HCT116 (cell line): ENCODE measurements at regions not wholly inside any gene's neighbourhood (a gene's known extent, or its start where the extent isn't known, plus 50 kb on each side); places are given as distances from the start of the nearest gene placed in this dataset.

Experiments used
- ATAC-seq: fragments of 200-7000 bp; cut with Tn5 transposase; 2 replicates; pipeline ENCODE4 v1.9.1; 2020; ENCODE audit warnings: mild to moderate bottlenecking, moderate library complexity
- BruUV-seq: library from RNA; stranded (reverse); fragments of 400-500 nt; replicated peaks from 2 replicates; lab custom pipeline; 2021; lab: Mats Ljungman, UMichigan
- CTCF ChIA-PET: fragments of 300-600 bp; sonication (Branson Sonifier 250); formaldehyde crosslinking; loops from one replicate; lab custom pipeline; 2021; ENCODE audit warnings: antibody characterized with exemption; lab: Charles Lee
- POLR2A ChIA-PET: fragments of 300-600, 350-600 bp; sonication (Branson Sonifier 250); formaldehyde crosslinking; loops from one replicate; lab custom pipeline; 2021; ENCODE audit warnings: antibody characterized with exemption; lab: Charles Lee
- RAD21 ChIA-PET, 2 experiments: fragments of 300-600 bp; sonication (Branson Sonifier 250); formaldehyde crosslinking; loops; one replicate each; lab custom pipeline; 2023; ENCODE audit warnings: low total read pairs in 2 of 2; ENCODE audit not compliant: uncharacterized antibody in 2 of 2, unreplicated experiment in 2 of 2, low non-redundant PET in 1 of 2; lab: Charles Lee
- DNase-seq: peaks from one replicate; pipeline ENCODE4 v3.0.0-alpha.2; 2010; ENCODE audit warnings: low read depth, low spot score
- H2AFZ ChIP-seq: fragments of 200-600 bp; shearing (Covaris generic), sonication (generic); 2 replicates; pipeline ENCODE4 v1.6.1; 2017; ENCODE audit warnings: low read depth, mixed run types, mixed read lengths, antibody characterized with exemption, low read length; ENCODE audit not compliant: poor library complexity, severe bottlenecking
- H3K27ac ChIP-seq: 2 replicates; pipeline ENCODE4 v1.5.1; 2012; ENCODE audit warnings: low read depth, low read length
- H3K27me3 ChIP-seq: fragments of 200-600 bp; sonication (generic); 2 replicates; pipeline ENCODE4 v1.6.1; 2016; ENCODE audit warnings: mixed run types, low read length, mixed read lengths; ENCODE audit not compliant: insufficient read depth
- H3K36me3 ChIP-seq, 2 experiments: fragments of 200-500 bp in 1 of 2; fragments of 200-600 bp in 1 of 2; sonication (Bioruptor generic) in 1 of 2; sonication (generic) in 1 of 2; 2 replicates each; pipeline versions ENCODE4 v1.5.1 to v1.6.1; 2014 to 2016; ENCODE audit warnings: low read length in 2 of 2, inconsistent platforms in 1 of 2, mixed read lengths in 1 of 2, mixed run types in 1 of 2; ENCODE audit not compliant: insufficient read depth in 2 of 2, control insufficient read depth in 1 of 2
- H3K4me1 ChIP-seq, 2 experiments: fragments of 200-600 bp in 1 of 2; sonication (generic) in 1 of 2; 2 replicates each; pipeline versions ENCODE4 v1.5.1 to v1.6.1; 2012 to 2017; ENCODE audit warnings: low read length in 2 of 2, inconsistent platforms in 1 of 2, mild to moderate bottlenecking in 1 of 2, mixed read lengths in 1 of 2, mixed run types in 1 of 2, moderate library complexity in 1 of 2; ENCODE audit not compliant: insufficient read depth in 2 of 2, control insufficient read depth in 1 of 2
- H3K4me2 ChIP-seq: fragments of 200-600 bp; sonication (generic); 2 replicates; pipeline ENCODE4 v1.6.1; 2017; ENCODE audit warnings: mixed run types, low read length, mixed read lengths
- H3K4me3 ChIP-seq, 2 experiments: fragments of 200-600 bp in 1 of 2; sonication (generic) in 1 of 2; replicated peaks in 1 of 2; 2 replicates each; pipeline ENCODE4 v1.5.1; 2011 to 2016; ENCODE audit warnings: low read length in 2 of 2, control low read depth in 1 of 2, low read depth in 1 of 2, mild to moderate bottlenecking in 1 of 2, mixed read lengths in 1 of 2, mixed run types in 1 of 2
- H3K79me2 ChIP-seq: fragments of 200-600 bp; sonication (generic); 2 replicates; pipeline ENCODE4 v1.6.1; 2017; ENCODE audit warnings: mild to moderate bottlenecking, mixed run types, low read length, moderate library complexity, mixed read lengths; ENCODE audit not compliant: insufficient read depth
- H3K9ac ChIP-seq: fragments of 200-600 bp; sonication (generic); 2 replicates; pipeline ENCODE4 v1.6.1; 2016; ENCODE audit warnings: low read length, mixed read lengths
- H3K9me2 ChIP-seq: fragments of 200-600 bp; sonication (generic), shearing (Covaris generic); 2 replicates; pipeline ENCODE4 v1.6.1; 2017; ENCODE audit warnings: mixed run types, mild to moderate bottlenecking, moderate library complexity; ENCODE audit not compliant: insufficient read depth
- H3K9me3 ChIP-seq, 2 experiments: fragments of 200-500 bp in 1 of 2; fragments of 200-600 bp in 1 of 2; sonication (Bioruptor generic) in 1 of 2; sonication (generic) in 1 of 2; 2 replicates each; pipeline ENCODE4 v1.6.1; 2014 to 2017; ENCODE audit warnings: low read length in 2 of 2, mixed read lengths in 2 of 2, inconsistent platforms in 1 of 2, low read depth in 1 of 2, mild to moderate bottlenecking in 1 of 2, mixed run types in 1 of 2, moderate library complexity in 1 of 2; ENCODE audit not compliant: control insufficient read depth in 1 of 2, insufficient read depth in 1 of 2
- H4K20me1 ChIP-seq: fragments of 200-600 bp; sonication (generic), shearing (Covaris generic); 2 replicates; pipeline ENCODE4 v1.6.1; 2017; ENCODE audit warnings: mixed run types, mild to moderate bottlenecking, moderate library complexity; ENCODE audit not compliant: insufficient read depth
- CBX3 ChIP-seq: IDR thresholded peaks from 2 replicates; pipeline ENCODE4 v1.6.1; 2012; ENCODE audit warnings: low read depth
- FOSL1 ChIP-seq: IDR thresholded peaks from 2 replicates; pipeline ENCODE4 v1.6.1; 2012; ENCODE audit warnings: low read depth
- JUND ChIP-seq: IDR thresholded peaks from 2 replicates; pipeline ENCODE4 v1.6.1; 2012
- POLR2A ChIP-seq: IDR thresholded peaks from 2 replicates; pipeline ENCODE4 v1.7.0; 2011; ENCODE audit warnings: borderline replicate concordance; ENCODE audit not compliant: insufficient read depth, insufficient read length; ENCODE audit errors: extremely low read depth
- POLR2AphosphoS5 ChIP-seq: IDR thresholded peaks from 2 replicates; pipeline ENCODE4 v1.6.1; 2011; ENCODE audit warnings: mild to moderate bottlenecking, low read depth, low read length, moderate library complexity
- SP1 ChIP-seq: IDR thresholded peaks from 2 replicates; pipeline ENCODE4 v1.6.1; 2012; ENCODE audit warnings: low read depth
- TCF7L2 ChIP-seq: IDR thresholded peaks from 2 replicates; pipeline ENCODE4 v1.7.0; 2011; ENCODE audit warnings: borderline replicate concordance, inconsistent platforms; ENCODE audit not compliant: insufficient read depth, insufficient read length; ENCODE audit errors: extremely low read depth
- YY1 ChIP-seq: IDR thresholded peaks from 2 replicates; pipeline ENCODE4 v1.6.1; 2011; ENCODE audit warnings: low read length, low read depth, moderate library complexity, mild to moderate bottlenecking; ENCODE audit not compliant: insufficient replicate concordance; ENCODE audit errors: extremely low read depth
- ZFX ChIP-seq: fragments of 450-650 bp; IDR thresholded peaks from 2 replicates; pipeline ENCODE4 v1.6.1; 2017
- ZNF274 ChIP-seq: fragments of 200-500 bp; sonication (Bioruptor generic); IDR thresholded peaks from 2 replicates; pipeline ENCODE4 v1.6.1; 2014; ENCODE audit warnings: mild to moderate bottlenecking, low read depth, low read length, inconsistent platforms
- intact Hi-C: fragments of 100-400 bp; cut with micrococcal nuclease; formaldehyde crosslinking; loops from 2 replicates; pipeline ENCODE4 v1.10.0; 2022
- TF ChIP-seq, protein P1 (sequence below): IDR thresholded peaks from 2 replicates; pipeline ENCODE4 v1.6.1; 2012
- TF ChIP-seq, protein P2 (sequence below): IDR thresholded peaks from 2 replicates; pipeline ENCODE4 v1.6.1; 2012

DNA sequence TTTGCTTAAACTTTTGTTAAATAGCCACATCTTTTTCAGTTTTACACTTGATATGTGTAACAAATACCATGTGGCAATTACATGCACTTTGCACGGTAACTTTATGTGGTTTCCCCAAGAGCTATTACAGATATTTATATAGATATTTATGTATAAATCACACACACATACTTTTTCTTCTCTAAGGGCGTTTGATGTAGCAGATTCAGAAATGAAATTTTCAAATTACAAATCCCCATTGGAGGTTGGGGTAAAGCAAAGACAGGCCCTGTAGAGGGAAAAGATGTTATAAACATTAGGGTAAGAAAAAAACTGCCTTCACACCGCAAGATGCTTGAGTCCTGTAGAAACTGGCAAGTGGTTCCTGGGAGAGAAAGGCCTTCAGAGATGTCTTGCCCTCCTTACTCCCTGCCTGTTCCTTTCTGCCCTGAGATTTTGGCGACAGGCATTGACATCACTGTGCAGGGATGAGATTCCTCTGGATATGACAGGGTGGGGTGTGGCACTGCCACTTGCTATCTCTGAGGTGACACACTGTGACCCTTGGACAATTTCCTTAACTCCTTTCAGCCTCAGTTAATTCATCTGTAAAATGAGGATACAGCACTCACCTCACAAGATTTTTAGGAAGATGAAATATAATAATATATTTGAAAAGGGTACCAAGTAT lies 177.9 kb upstream of the TUT7 start:
- Histone ChIP-seq H3K4me2 (no peak overlapping the region), H3K4me3 (no peak overlapping the region), H2AFZ (no peak overlapping the region), H3K27me3 (peaks cover 18% of the 10 kb centered on the region), H3K9ac (no peak overlapping the region), H3K27ac (no peak overlapping the region), H3K9me3 (no peaks in the 10 kb centered on the region), H3K4me1 (no peaks in the 10 kb centered on the region), H3K9me2 (no peaks in the 10 kb centered on the region), H3K36me3 (no peaks in the 10 kb centered on the region), H4K20me1 (no peaks in the 10 kb centered on the region), H3K79me2 (no peaks in the 10 kb centered on the region)
- DNase-seq = no peak
- BruUV-seq = no TSS peak
- ChIA-PET CTCF (no interaction called here), POLR2A (no interaction called here), RAD21 (no interaction called here)
- ATAC-seq = no peak
- intact Hi-C loops = no loop called here
- TF ChIP-seq FOSL1 (no peak), ZFX (no peak)
- TF ChIP-seq, protein P1, sequence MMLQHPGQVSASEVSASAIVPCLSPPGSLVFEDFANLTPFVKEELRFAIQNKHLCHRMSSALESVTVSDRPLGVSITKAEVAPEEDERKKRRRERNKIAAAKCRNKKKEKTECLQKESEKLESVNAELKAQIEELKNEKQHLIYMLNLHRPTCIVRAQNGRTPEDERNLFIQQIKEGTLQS = no peak

DNA sequence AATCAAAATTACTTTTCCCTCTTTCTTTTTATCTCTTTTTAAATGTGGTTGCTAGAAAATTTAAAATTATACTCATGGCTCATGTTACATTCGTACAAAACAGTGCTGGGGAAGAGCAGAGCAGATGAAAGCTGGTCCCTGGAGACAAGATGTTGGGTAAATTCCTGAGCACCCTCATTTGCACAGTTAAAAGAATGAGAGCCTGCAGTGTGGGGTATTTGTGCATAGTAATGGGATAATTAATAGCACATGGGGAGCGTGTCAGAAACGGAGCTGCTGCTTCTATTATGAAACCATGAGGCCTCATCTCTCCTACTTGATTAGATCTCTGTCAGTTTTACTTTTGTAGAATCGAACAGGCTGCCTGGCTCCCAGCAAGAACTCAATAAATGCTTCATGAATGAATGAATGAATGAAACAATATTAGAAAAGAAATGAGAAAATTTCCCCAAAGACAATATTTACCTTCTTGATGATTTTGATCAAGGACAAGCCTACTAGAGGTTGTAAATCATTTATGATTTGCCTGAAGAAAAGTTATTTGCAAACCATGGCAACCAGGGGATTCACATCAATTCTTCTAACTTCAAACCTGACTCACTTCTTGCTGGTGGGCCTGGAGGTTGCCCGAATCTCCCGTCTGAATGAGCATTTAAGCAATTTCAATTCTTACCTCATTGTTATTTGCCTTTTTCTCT lies 177.2 kb upstream of the TUT7 start:
- no peak overlapping the region for H3K4me3 ChIP-seq
- no peaks in the 10 kb centered on the region for H3K36me3 ChIP-seq
- TF ChIP-seq, protein P2, sequence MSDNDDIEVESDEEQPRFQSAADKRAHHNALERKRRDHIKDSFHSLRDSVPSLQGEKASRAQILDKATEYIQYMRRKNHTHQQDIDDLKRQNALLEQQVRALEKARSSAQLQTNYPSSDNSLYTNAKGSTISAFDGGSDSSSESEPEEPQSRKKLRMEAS = no peak
- TF ChIP-seq POLR2AphosphoS5 = no peak
- TF ChIP-seq YY1 = no peak
- TF ChIP-seq, protein P1 = no peak
- no peak for TF ChIP-seq POLR2A
- no peak for TF ChIP-seq ZFX
- no peak for TF ChIP-seq JUND
- no peak for TF ChIP-seq ZNF274
- no peak for TF ChIP-seq CBX3
- TF ChIP-seq TCF7L2 = no peak
- no peak for TF ChIP-seq SP1
- no peak for TF ChIP-seq FOSL1
- no peak for DNase-seq
- RAD21 ChIA-PET = no interaction called here
- no peak overlapping the region for H3K9ac ChIP-seq
- ATAC-seq = no peak
- no peaks in the 10 kb centered on the region for H3K79me2 ChIP-seq
- intact Hi-C loops = no loop called here
- no peak overlapping the region for H3K4me2 ChIP-seq
- no peak overlapping the region for H2AFZ ChIP-seq
- H4K20me1 ChIP-seq = no peaks in the 10 kb centered on the region
- H3K27me3 ChIP-seq = peaks cover 25% of the 10 kb centered on the region
- no peaks in the 10 kb centered on the region for H3K9me2 ChIP-seq
- no peak overlapping the region for H3K27ac ChIP-seq
- H3K9me3 ChIP-seq = no peaks in the 10 kb centered on the region
- CTCF ChIA-PET = no interaction called here
- POLR2A ChIA-PET = no interaction called here
- no TSS peak for BruUV-seq
- H3K4me1 ChIP-seq = no peaks in the 10 kb centered on the region
